Umbilical cord (tissue), 1 donor: ENCODE measurements at regions not wholly inside any gene's neighbourhood (a gene's known extent, or its start where the extent isn't known, plus 50 kb on each side); places are given as distances from the start of the nearest gene placed in this dataset.

ENCODE experiments used
- DNase-seq: peaks from one replicate; pipeline ENCODE4 v3.0.0-alpha.2; 2015; ENCODE audit warnings: low spot score

GRCh38 chr22:34886812-34887211, 179.1 kb upstream of the ISX start:
- no peak for DNase-seq

- DNase-seq = no peak
Observed at GRCh38 chr22:34897126-34897525, 168.8 kb upstream of the ISX start.

GRCh38 chr22:34902335-34902734, 163.6 kb upstream of the ISX start:
- no peak for DNase-seq

- DNase-seq = no peak
Observed at GRCh38 chr22:34903416-34903815, 162.5 kb upstream of the ISX start.

GRCh38 chr22:34904486-34904885, 161.5 kb upstream of the ISX start:
- no peak for DNase-seq

- no peak for DNase-seq
Observed at GRCh38 chr22:34913826-34914225, 152.1 kb upstream of the ISX start.

GRCh38 chr22:34914846-34915245, 151.1 kb upstream of the ISX start:
- peak; percentile 90 for DNase-seq

GRCh38 chr22:34917239-34917638, 148.7 kb upstream of the ISX start:
- peak; percentile 5 for DNase-seq

GRCh38 chr22:34931026-34931425, 134.9 kb upstream of the ISX start:
- no peak for DNase-seq

- DNase-seq = no peak
Observed at GRCh38 chr22:34934261-34934660, 131.7 kb upstream of the ISX start.

- DNase-seq = no peak
Observed at GRCh38 chr22:34943830-34944229, 122.1 kb upstream of the ISX start.

GRCh38 chr22:34946339-34946985, 119.5 kb upstream of the ISX start:
- no peak for DNase-seq

- DNase-seq = peak; percentile 76
Observed at GRCh38 chr22:34950489-34950888, 115.5 kb upstream of the ISX start.

GRCh38 chr22:34951212-34951611, 114.7 kb upstream of the ISX start:
- DNase-seq = no peak

GRCh38 chr22:34960005-34960404, 106.0 kb upstream of the ISX start:
- DNase-seq = no peak

GRCh38 chr22:34966980-34967565, 98.9 kb upstream of the ISX start:
- DNase-seq = no peak

GRCh38 chr22:34969001-34969790, 96.8 kb upstream of the ISX start:
- no peak for DNase-seq

GRCh38 chr22:34971456-34971855, 94.5 kb upstream of the ISX start:
- DNase-seq = no peak

GRCh38 chr22:34972191-34972897, 93.6 kb upstream of the ISX start:
- no peak for DNase-seq

GRCh38 chr22:34973016-34973415, 92.9 kb upstream of the ISX start:
- no peak for DNase-seq

GRCh38 chr22:34973926-34974325, 92.0 kb upstream of the ISX start:
- DNase-seq = peak; percentile 9

GRCh38 chr22:34975721-34976120, 90.2 kb upstream of the ISX start:
- DNase-seq = no peak
